Activated CD8-positive, alpha-beta memory T cell treated with anti-CD3 and anti-CD28 coated beads, Interleukin-2, amount 50 U/mL, for 1 hour (primary cell): ENCODE measurements at regions not wholly inside any gene's neighbourhood (a gene's known extent, or its start where the extent isn't known, plus 50 kb on each side); places are given as distances from the start of the nearest gene placed in this dataset.
"Not testable (repeated sequence)": the region's sequence is repeated elsewhere in the genome, so short reads cannot be mapped to it uniquely, and the experiment has no call there.

Experiments used
- DNase-seq: peaks from one replicate; pipeline ENCODE4 v3.0.0-alpha.2; 2020; ENCODE audit errors: extremely low read depth

DNA sequence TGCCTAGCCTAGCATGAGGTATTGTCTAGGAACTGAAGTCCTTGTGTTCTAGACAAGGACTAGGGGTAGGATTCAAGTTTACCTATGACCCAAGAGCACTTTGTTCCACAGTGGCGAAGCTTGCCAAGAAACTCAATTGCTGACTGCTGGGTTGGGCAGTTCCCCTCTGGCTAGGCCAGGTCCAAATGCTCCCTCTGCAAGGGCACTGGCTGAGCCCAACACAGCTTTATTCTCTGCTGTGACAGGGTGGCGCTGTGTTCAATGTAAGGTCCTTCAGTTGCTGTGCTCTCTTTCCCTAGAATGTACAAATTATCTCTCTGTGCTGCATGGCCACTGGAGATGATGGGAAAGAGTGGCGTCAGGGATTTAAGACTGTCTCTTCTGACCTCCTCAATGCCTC is 950.8 kb downstream of the HACE1 start:
- DNase-seq: no peak

GRCh38 chr6:103895136-103895535 is 964.6 kb downstream of the HACE1 start:
- DNase-seq: no peak

DNA sequence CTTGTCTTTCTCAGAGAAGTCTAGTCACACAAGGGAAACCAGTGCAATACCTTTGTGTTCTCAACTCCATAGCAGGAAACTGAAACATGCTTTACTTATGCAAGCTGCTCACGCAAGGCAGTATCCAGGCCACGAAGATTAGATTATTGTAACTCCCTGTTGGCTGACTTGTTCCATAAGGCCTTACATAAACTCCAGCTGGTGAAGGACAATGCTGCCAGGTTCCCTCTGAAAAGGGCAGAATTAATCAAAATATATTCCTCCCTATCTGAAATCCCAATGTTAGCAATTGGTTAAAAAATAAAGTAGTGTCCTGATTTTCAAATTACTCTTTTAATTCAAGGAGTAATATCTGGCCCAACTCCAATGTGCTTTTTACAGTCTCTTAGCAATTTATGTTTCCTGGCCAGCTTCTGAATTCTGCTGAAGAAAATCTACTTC is 966.6 kb downstream of the HACE1 start:
- DNase-seq: no peak

GRCh38 chr6:103886951-103887350 is 972.8 kb downstream of the HACE1 start:
- no peak for DNase-seq

GRCh38 chr6:103885446-103885845 is 974.3 kb downstream of the HACE1 start:
- no peak for DNase-seq

- no peak for DNase-seq
Measured at GRCh38 chr6:103879800-103880199, 979.9 kb downstream of the HACE1 start.

- DNase-seq: no peak
Measured at GRCh38 chr6:103875221-103875620, 984.5 kb downstream of the HACE1 start.

- DNase-seq: no peak
Measured at GRCh38 chr6:103874575-103874974, 985.1 kb downstream of the HACE1 start.

- no peak for DNase-seq
Measured at GRCh38 chr6:103872678-103873077, 987.0 kb downstream of the HACE1 start.

DNA sequence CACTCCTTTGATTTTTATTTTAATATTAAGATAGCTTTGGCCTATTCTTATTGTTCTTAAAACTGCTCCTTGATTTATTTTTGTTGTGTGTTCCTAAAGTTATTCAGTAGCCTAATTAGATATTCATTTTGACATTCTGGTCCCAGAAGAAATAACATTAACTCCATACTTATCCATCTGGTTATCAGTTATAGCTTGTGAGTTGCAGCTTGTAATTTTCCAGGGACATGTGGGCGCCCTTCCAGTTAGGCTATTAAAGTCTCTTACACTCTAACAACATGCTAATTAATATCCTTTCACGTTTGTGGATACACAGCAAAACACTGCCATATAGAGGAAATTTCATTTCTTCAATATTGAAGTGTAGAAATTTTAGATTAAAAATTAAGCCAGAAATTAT is 987.5 kb downstream of the HACE1 start:
- no peak for DNase-seq

DNA sequence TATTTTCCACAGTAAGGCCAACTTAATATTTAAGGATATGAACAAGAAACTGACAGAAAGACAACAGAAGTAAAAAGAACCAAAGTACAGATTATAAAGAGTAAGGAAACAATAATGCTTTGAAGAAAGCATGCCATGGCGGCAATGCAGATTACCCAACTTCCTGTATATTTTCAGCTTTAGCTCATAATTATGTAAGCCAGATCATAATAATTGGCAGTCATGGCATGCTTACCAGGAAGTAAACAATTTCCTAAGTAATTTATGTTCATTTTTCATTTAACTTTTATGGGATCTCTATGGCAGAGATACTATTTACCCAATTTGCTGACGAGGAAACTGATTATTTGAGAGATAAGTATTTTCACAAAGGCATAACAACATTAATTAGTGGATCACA is 988.7 kb downstream of the HACE1 start:
- DNase-seq: no peak

DNA sequence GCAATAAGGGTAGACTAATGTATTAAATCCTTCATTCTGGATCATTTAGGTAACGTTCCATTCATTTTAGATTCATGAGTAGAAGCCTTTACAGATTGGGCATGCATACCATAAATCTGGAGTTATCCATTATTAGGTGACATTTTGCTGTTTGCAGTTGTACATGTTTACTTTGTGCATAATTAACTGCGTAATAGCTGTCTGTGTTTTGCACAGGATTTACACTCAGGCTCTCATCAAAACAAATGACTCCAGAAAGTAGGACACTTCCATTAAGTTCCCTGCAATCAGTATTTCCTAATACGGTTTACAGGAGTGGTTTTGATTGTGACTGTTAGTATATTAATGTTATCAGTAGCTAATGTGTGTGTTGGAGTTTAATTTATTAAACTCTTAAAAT is 997.4 kb downstream of the HACE1 start:
- DNase-seq: no peak

DNA sequence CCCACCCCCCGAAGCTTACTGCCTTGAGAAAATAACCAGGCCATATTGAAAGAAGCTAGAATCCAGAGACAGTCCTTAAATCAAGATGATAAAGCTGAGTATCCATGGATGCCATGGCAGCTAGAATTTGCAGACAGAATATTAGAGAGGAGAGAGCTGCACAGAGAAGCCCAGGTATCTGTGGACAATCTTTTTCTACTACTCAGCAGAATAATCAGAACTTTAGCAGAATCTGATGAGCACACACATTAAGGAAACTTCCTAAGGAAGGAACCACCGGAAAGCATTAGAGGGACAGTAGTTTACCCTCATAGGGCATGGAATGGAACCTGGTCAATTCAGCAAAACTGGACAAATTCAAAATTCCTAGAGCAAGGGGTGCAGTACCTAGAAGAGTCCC is 1001.7 kb downstream of the HACE1 start:
- DNase-seq: no peak

DNA sequence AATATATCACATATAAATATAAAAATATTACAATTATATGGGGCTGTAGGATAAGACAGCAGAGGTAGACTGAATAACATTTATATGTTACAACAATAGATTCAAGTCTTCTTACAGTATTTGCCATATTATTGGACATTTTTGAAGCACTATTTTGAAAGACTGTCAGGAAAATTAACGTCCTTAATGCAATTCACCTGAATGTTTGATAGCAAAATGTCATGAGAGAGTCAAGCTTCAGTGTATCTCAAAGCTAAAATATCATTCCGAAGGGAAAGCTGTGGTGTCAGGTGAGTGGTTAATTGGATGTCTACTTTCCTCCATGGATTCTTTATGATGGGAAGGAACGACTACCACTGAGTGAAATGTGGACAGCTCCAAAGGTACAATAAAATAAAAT is 1004.0 kb downstream of the HACE1 start:
- DNase-seq: no peak

DNA sequence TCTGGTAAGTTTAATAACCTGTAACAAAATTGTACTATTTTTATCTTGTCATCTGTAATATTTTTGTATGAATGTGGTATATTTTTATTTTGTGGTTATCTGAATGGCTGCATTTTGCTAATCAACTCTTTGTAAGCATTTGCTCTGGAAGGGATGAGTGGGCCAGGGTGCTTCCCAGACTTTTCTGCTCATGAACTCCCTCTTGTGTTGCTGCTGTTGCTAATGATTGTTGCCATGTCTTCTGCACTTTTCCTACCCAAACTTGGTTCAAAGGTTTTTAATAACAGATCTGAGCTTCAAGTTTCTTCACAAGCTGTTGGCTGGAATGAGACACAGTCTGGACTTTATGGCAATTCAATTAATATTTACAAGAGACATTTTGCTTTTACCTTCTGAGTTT is 1005.7 kb downstream of the HACE1 start:
- no peak for DNase-seq

DNA sequence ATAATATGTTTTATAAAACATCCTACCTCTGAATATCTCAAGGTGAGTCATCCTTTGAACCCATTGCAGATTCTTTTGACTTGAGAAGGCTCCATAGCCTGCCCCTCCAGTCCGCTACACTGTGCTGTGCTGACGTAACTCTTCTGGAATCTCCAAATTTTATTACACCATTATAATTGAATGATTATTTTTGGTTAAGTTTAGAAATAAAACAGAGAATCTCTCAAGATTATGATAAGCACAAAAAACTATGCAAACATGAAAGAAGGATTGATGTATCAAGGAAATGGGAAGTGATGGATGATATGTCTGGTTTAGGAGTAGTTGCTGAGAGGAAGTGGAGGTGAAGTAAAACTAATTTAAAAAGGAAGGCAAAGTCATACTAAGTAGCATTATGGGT is 1021.3 kb downstream of the HACE1 start:
- DNase-seq: no peak

DNA sequence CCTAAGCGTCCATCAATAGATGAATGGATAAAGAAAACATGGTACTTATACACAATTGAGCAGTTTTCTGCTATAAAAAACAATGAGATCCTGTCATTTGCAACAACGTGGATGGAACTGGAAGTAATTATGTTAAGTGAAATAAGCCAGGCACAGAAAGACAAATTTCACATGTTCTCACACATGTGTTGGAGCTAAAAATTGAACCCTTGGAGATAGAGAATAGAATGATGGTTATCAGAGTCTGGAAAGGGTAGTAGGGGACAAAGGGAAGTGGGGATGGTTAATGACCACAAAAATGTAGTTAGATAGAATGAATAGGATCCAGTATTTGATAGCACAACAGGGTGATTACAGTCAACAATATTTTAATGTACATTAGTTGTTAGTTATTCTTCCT is 1033.5 kb downstream of the HACE1 start:
- no peak for DNase-seq

DNA sequence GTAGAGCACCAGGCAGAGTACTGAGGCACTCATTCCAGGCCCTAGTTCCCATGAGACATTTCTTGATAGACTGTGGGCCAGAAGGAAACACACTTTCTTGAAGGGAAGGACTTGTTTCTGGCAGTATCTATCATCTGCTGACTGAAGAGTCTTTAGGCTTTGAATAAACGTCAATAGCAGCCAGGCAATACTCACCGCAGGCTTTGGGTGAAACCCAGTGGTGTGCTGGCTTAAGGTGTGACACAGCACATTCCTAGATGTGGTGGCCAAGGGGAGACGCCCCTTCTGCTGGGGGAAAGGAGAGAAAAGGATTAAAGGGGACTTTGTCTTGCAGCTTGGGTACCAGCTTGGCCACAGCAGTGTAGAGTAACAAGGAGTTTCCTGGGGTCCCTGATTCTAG is 1039.6 kb downstream of the HACE1 start:
- no peak for DNase-seq

DNA sequence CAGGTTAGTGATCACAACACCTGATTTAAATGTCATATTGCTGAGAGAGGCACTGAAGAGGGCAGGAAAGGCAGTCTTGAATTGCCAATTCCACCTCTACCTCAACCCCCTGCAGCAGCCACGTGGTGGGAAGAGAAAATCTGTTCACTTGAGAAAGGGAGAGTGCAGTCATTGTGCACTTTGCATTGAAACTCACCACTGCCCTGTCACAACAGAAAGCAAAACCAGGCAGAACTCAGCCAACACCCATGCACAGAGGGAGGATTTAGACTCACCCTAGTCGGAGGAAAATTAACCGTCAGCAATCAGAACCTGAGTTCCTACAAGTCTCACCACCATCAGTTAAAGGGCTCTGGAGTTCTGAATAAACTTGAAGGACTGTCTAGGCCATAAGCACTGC is 1040.2 kb downstream of the HACE1 start:
- DNase-seq: no peak

DNA sequence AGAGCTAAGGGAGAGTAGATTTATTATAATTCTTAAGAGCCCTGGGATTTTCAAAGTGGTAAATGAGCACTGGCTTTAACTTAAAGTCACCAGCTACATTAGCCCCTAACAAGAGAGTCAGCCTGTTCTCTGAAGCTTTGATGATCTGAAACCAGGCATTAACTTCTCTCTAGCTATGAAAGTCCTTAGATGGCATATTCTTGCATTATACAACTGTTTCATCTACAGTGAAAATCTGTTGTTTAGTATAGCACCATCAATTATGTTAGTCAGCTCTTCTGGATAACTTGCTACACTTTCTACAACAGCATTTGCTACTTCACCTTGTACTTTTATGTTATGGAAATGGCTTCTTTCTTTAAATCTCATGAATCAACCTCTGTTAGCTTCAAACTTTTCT is 1046.7 kb downstream of the HACE1 start:
- DNase-seq: no peak

DNA sequence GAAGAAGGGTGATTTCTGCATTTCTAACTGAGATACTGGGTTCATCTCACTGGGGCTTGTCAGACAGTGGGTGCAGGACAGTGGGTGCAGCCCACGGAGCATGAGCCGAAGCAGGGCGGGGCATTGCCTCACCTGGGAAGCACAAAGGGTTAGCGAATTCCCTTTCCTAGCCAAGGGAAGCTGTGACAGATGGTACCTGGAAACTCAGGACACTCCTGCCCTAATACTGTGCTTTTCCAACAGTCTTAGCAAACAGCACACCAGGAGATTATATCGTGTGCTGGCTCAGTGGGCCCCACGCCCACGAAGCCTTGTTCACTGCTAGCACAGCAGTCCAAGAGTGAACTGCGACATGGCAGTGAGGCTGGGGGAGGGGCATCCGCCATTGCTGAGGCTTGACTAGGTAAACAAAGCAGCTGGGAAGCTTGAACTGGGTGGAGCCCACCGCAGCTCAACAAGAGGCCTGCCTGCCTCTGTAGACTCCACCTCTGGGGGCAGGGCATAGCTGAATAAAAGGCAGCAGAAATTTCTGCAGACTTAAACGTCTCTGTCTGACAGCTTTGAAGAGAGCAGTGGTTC is 1057.7 kb downstream of the HACE1 start:
- not testable (repeated sequence) for DNase-seq

GRCh38 chr6:103799971-103800670 is 1059.6 kb downstream of the HACE1 start:
- no peak for DNase-seq

- DNase-seq: no peak
Measured at GRCh38 chr6:103798166-103798565, 1061.6 kb downstream of the HACE1 start.

DNA sequence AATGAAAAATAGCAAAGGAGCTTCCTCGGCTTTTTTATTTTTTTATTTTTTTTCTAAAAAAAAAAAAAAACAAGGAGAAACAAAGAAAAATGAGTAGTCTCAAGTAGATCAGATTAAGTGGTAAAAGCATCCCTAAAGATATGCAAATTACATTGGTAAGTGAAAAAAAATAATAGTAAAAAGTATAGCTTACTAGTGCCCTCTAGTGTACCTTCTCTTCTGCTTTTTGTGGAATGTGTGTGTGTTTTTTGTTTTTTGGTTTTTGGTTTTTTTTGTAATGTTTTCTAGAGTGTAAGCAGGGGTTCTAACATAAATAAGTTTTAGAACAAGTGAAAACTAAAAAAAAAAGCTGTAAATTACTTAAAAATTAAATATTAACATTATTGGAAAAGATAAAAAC is 1062.0 kb downstream of the HACE1 start:
- no peak for DNase-seq
